Medulla oblongata (tissue), 1 donor: ENCODE measurements at regions not wholly inside any gene's neighbourhood (a gene's known extent, or its start where the extent isn't known, plus 50 kb on each side); places are given as distances from the start of the nearest gene placed in this dataset.

Experiments used
- DNase-seq: peaks from one replicate; pipeline ENCODE4 v3.0.0-alpha.2; 2015; ENCODE audit errors: extremely low spot score

GRCh38 chrX:4265036-4265435 is 551.6 kb upstream of the PRKX start:
- DNase-seq = no peak

GRCh38 chrX:4263030-4263803 is 549.8 kb upstream of the PRKX start:
- no peak for DNase-seq

DNA sequence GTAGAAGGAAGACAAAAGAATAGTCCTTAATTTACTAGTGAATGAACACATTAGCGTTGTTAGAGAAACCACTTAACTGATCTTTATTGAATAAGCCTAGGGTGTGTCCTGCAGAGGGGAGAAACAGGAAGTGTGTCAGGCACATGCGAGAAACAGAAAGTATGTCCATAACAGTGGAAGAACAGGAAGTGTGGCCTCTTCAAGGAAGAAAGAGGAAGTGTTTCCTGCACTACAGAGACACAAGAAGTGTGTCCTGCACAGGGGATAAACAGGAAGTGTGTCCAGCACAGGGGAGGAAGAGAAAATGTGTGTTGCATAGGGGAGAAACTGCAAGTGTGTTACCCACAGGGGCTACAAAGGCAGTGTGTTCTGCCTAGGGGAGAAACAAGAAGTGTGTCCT is 539.6 kb upstream of the PRKX start:
- no peak for DNase-seq

DNA sequence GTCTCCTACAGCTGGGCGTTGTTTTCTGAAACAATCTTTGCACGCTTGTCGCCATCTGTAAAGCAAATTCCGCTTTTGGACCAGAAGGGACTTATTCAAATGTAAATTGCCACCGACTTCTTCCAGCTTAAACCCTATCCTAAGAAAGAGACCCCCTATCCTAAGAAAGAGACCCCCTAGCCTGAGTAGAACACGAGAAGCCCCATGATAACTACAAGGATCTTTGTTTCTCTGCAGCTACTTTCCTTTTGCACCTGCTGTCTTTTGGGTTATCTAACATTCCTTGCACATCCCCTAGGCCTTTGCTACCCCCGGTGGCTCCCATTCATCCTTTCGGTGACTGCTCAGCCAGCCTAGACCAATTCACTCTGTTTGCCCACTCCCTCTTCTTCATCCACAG is 536.0 kb upstream of the PRKX start:
- DNase-seq = no peak

DNA sequence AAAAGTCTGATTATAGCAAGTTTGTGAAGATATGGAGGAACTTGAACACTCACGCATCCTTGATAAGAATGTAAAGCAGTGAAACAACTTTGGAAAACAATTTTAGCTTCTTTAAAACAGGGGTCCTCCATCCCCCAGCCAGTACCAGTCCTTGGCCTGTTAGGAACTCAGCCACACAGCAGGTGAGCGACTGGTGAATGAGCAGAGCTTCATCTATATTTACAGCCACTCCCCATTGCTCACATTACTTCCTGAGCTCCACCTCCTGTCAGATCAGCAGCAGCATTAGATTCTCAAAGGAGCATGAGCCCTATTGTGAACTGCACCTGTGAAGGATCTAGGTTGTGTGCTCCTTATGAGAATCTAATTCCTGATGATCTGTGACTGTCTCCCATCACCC is 530.3 kb upstream of the PRKX start:
- no peak for DNase-seq

- no peak for DNase-seq
Measured at GRCh38 chrX:4240541-4241194, 527.2 kb upstream of the PRKX start.

- DNase-seq = no peak
Measured at GRCh38 chrX:4239650-4240540, 526.4 kb upstream of the PRKX start.

- no peak for DNase-seq
Measured at GRCh38 chrX:4238916-4239315, 525.5 kb upstream of the PRKX start.

- no peak for DNase-seq
Measured at GRCh38 chrX:4225086-4225485, 511.6 kb upstream of the PRKX start.

DNA sequence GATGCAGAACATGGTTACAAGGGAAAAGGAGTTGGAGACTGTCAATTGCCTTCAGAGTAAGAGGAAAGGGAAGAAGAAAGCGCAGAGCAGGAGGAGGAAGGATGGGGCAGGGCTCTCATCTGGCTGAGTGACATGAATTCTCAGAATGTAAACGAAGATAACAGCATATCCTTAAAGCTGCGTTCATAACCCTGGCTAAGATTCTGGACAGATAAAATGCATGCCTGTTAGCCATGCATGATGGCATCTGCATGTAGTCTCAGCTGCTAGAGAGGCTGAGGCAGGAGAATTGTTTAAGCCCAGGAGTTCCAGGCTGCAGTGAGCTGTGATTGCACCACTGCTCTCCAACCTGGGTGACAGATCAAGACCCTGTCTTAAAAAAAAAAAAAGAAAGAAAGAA is 493.5 kb upstream of the PRKX start:
- no peak for DNase-seq

DNA sequence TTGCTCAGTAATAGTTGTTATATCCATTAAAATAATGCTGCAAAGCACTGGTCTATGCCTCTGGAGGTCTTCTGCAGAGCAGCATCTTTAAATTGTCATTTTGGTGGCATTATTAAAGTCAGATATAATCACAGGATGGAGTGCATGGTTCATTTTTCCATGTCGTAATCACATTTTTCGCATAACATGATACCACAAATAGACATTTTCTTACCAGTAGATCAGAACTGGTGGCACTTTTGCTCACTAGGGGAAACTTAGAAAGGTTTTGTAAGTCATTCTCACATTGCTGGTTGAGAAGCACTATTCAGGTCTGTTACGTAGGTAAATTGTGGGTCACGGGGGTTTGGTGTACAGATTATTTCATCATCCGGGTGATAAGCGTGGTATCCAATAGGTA is 484.5 kb upstream of the PRKX start:
- no peak for DNase-seq

DNA sequence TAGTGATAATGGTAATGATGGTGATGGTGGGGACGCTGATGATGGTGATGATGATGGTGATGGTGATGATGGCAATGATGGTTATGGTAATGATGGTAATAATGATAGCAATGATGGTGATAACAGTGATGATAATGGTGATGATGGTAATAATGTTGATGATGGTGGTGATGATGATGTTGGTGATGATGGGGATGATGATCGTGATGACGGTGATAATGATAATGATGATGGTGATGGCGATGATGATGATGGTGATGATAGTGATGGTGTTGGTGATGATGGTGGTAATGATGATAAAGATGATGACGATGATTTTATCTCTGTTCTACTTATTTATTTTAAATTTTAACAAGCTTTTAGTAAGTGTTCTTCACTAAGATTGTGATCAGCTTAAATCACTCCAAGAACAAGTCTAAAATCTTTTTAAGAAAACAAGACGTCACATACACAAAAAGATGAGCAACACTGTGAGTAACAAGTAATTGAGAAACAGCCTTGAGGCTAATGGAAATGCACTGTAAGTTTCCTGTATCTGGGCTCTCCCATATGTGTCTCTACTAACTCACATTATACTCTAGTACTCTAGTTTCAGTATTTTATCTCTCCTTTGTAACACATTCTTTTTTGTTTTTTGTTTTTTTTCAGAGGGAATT is 480.2 kb upstream of the PRKX start:
- no peak for DNase-seq

DNA sequence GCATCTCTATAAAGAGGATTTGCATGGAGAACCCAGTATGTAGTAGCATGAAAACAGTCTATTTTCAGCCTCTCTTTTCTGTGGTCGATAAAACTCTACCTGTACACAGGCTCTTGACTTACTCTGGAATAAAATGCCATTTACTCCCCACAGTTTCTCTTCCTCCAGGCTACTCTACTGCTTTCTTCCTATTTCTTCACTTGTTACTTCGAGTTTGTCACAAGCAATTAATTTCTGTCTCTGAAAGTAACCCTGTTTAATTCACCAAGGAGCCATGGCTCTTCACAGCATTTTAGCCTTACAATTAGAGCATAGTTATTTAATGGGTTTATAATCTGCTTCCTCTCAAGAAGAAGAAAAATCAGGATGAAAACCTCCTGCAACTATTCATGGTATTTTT is 472.9 kb upstream of the PRKX start:
- DNase-seq = no peak

GRCh38 chrX:4185086-4185485 is 471.6 kb upstream of the PRKX start:
- no peak for DNase-seq

- DNase-seq = no peak
Measured at GRCh38 chrX:4182408-4182806, 469.0 kb upstream of the PRKX start.

- no peak for DNase-seq
Measured at GRCh38 chrX:4181782-4182407, 468.4 kb upstream of the PRKX start.

DNA sequence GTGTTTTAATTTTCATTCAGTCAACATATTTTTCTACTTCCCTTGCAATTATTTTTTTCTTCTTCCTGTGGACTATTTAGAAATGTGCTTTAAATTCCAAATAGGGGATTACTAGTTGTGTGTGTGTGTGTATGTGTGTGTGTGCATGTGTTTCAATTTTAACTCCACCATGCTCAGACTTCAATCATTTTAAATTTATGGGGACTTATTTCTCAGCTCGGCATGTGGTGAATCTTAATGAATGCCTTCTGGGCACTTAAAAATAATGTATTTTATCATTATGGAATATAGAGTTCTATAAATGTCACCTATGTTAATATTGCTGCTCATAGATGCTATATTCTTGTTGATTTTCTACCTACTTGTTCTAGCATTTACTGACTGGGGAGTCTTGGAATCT is 465.6 kb upstream of the PRKX start:
- DNase-seq = no peak

DNA sequence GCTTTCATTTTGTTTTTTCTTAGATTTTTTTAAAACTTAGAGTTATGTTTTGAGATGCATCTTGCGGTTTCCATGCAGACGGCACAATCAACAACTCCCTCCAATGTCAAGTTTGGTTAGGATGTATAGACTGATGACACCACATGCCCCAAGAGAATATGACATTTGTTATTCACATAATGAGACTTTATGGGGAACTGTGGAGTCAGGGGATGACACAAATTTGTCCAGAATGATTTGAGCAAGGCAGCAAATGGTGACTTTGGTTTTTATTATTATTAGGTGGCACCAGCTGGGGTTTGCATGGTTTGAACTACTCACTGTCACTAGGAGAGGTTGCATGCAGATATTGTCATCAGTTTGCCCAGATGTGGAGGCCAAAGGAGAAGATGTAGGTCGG is 461.8 kb upstream of the PRKX start:
- no peak for DNase-seq

DNA sequence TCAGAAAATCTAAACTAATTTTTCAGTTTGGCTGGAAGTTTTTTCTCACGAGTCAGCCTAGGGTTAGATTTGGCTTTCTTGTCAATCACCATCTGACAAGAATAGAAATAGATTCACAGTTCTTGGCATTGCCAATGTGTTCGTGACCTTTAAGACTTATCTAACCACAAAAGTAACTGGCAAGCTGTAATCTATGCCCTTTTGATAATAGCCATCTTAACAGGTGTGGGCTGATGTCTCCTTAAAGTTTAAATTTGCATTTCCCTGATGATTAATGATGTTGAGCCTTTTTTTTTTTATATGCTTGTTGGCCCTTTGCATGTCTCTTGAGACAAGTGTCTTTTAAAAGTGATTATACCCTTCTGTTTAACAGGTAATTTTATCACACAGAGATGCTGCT is 460.3 kb upstream of the PRKX start:
- no peak for DNase-seq

GRCh38 chrX:4151798-4152197 is 438.3 kb upstream of the PRKX start:
- DNase-seq = no peak

DNA sequence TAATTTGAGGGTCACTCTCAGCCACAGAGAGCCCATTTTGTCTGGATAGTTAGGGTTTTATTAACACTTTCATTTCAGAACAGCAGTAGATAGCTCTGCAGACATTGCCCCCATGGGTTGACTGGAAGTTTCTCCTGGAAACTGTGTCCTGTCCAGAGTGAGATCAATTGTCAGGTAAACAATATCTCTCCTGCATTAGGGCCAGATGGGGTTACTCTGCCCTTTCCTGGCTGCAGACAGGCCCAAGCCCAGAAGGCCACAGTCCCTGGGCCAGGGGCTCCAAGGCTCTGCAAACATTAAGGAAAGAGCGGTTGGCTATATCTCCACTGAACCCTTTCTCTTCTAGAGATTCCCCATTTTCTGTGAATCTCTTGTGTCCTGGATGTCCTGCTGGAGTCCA is 436.8 kb upstream of the PRKX start:
- DNase-seq = no peak

DNA sequence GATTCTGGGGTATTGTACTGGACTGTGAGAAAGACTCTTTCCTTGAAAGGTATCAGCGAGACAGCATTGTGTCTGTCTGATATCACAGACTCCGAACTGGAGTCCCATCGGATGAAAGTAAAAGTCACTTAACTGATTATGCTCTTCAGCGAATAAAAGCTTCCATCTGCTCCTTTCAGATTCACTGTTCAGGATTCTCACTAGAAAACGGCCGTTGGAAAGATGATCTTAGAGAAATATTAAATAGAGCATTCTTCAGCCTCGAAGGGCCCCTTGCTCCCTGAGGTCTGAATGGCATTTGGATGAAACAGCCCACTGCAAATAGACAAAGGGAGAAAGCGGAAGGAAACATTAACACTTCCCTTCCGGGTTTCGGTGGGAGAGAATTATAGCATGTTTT is 416.2 kb upstream of the PRKX start:
- DNase-seq = no peak
